Calu3 (cell line): ENCODE measurements at regions not wholly inside any gene's neighbourhood (a gene's known extent, or its start where the extent isn't known, plus 50 kb on each side); places are given as distances from the start of the nearest gene placed in this dataset.
"Not testable (repeated sequence)": the region's sequence is repeated elsewhere in the genome, so short reads cannot be mapped to it uniquely, and the experiment has no call there.

ENCODE experiments used
- BruUV-seq: library from RNA; stranded (reverse); fragments of 400-500 nt; replicated peaks from 2 replicates; lab custom pipeline; 2021; lab: Mats Ljungman, UMichigan
- CTCF ChIA-PET: fragments of 300-600 bp; sonication (Branson Sonifier 250); formaldehyde crosslinking; loops from one replicate; lab custom pipeline; 2022; ENCODE audit warnings: antibody characterized with exemption; lab: Charles Lee
- DNase-seq: peaks from one replicate; pipeline ENCODE4 v3.0.0; 2022
- H3K27ac Mint-ChIP-seq: one replicate; pipeline ENCODE4 v1.8.0; 2022; ENCODE audit warnings: mixed read lengths; ENCODE audit not compliant: unreplicated experiment
- H3K27me3 Mint-ChIP-seq: one replicate; pipeline ENCODE4 v1.8.0; 2022; ENCODE audit warnings: mixed read lengths; ENCODE audit not compliant: unreplicated experiment
- H3K36me3 Mint-ChIP-seq: one replicate; pipeline ENCODE4 v1.8.0; 2022; ENCODE audit warnings: mild to moderate bottlenecking, moderate library complexity, mixed read lengths; ENCODE audit not compliant: insufficient read depth, unreplicated experiment
- H3K4me1 Mint-ChIP-seq: one replicate; pipeline ENCODE4 v1.8.0; 2022; ENCODE audit warnings: mild to moderate bottlenecking, low read depth, mixed read lengths; ENCODE audit not compliant: unreplicated experiment
- H3K4me3 Mint-ChIP-seq: one replicate; pipeline ENCODE4 v1.8.0; 2022; ENCODE audit warnings: mild to moderate bottlenecking, low read depth, moderate library complexity, mixed read lengths; ENCODE audit not compliant: unreplicated experiment
- H3K9me3 Mint-ChIP-seq: one replicate; pipeline ENCODE4 v1.8.0; 2022; ENCODE audit warnings: low read depth, mixed read lengths; ENCODE audit not compliant: unreplicated experiment
- intact Hi-C: fragments of 100-400 bp; cut with micrococcal nuclease; formaldehyde crosslinking; loops from one replicate; pipeline ENCODE4 v1.10.0; 2022; ENCODE audit not compliant: unreplicated experiment
- TF ChIP-seq, protein P1 (sequence below): fragments of 200-600 bp; IDR thresholded peaks from one replicate; pipeline ENCODE4 v1.8.0; 2022; ENCODE audit warnings: antibody characterized with exemption; ENCODE audit not compliant: unreplicated experiment

DNA sequence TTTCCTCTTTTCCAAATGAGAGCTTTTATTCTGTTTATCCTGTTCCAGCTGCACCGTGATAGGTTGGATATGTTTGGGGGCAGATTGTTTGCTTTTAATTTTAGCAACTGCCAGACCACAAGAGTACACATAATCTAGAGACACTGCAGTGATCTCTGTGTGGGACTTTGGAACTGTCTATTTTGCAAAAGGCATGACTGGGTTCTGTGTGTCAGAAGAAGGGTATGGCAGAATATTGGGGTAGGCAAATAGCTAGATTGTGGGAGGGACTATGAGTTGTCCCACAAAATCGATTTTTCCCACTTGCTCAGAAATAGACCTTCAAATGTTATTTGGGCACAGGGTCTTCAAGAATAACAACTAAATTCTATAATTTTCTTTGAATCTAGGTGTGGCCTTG is 275.9 kb upstream of the KITLG start:
- peaks cover 4% of the 10 kb centered on the region for H3K36me3 Mint-ChIP-seq
- no TSS peak for BruUV-seq
- peaks cover 3% of the 10 kb centered on the region for H3K9me3 Mint-ChIP-seq
- CTCF ChIA-PET: no interaction called here
- TF ChIP-seq, protein P1, sequence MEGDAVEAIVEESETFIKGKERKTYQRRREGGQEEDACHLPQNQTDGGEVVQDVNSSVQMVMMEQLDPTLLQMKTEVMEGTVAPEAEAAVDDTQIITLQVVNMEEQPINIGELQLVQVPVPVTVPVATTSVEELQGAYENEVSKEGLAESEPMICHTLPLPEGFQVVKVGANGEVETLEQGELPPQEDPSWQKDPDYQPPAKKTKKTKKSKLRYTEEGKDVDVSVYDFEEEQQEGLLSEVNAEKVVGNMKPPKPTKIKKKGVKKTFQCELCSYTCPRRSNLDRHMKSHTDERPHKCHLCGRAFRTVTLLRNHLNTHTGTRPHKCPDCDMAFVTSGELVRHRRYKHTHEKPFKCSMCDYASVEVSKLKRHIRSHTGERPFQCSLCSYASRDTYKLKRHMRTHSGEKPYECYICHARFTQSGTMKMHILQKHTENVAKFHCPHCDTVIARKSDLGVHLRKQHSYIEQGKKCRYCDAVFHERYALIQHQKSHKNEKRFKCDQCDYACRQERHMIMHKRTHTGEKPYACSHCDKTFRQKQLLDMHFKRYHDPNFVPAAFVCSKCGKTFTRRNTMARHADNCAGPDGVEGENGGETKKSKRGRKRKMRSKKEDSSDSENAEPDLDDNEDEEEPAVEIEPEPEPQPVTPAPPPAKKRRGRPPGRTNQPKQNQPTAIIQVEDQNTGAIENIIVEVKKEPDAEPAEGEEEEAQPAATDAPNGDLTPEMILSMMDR: no peak
- no peak for DNase-seq
- H3K4me1 Mint-ChIP-seq: peaks cover 32% of the 10 kb centered on the region
- no peak overlapping the region for H3K4me3 Mint-ChIP-seq
- intact Hi-C loops: loop anchor here (10.0 kb wide), 1 partner anchor 221 kb away; no protein-coding TSS in a partner anchor
- peak overlapping the region; percentile 68 for H3K27ac Mint-ChIP-seq
- no peaks in the 10 kb centered on the region for H3K27me3 Mint-ChIP-seq

DNA sequence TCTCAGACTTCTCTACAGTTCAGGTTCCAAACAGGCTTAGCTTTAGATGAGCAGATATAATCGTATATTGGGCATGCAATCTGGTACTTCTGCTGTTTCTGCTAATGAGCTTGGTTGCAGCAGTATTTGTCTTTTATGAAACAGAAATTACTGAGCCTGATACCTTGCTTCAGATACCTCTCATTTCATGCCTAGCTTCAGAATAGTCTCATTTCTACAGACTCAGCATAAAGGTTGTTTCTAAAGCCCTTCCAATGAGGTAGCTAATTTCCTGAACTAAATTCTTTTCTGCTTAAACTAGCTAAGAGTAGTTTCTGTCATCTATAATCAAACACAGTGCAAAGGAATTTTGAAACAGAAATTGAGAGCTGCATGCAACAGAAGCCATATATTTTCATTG is 275.0 kb upstream of the KITLG start:
- H3K27me3 Mint-ChIP-seq: no peaks in the 10 kb centered on the region
- CTCF ChIA-PET: interaction anchor here (2.0 to 2.2 kb wide), 2 partner anchors 10 to 12 kb away, joined by 5 to 6 read pairs; no protein-coding TSS in a partner anchor
- peaks cover 3% of the 10 kb centered on the region for H3K9me3 Mint-ChIP-seq
- no peak for DNase-seq
- peak overlapping the region; percentile 68 for H3K27ac Mint-ChIP-seq
- no peak overlapping the region for H3K4me3 Mint-ChIP-seq
- peaks cover 4% of the 10 kb centered on the region for H3K36me3 Mint-ChIP-seq
- intact Hi-C loops: loop anchor here (2.0 to 10.0 kb wide), 2 partner anchors 72 to 220 kb away; no protein-coding TSS in a partner anchor
- H3K4me1 Mint-ChIP-seq: peaks cover 32% of the 10 kb centered on the region
- TF ChIP-seq, protein P1: no peak
- no TSS peak for BruUV-seq

DNA sequence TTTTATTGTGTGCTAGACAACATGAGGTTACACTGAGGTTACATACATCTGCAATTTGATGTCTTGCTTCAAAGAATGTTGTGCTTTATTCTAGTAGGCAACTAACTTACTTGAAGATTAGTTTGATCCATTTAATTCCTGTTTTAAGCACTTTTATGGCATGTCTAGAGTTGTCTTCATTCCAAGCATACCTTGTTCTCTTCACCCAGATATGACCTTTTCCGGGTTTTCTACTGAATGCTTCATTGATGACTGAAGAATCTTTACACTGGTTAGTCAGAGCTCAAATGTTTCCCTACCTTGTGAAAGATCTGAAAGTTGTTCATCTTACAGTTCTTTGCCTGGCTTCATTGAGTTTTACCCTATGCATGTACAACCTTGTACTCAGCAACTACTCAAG is 274.0 kb upstream of the KITLG start:
- Mint-ChIP-seq H3K4me1 (peaks cover 32% of the 10 kb centered on the region), H3K27me3 (no peaks in the 10 kb centered on the region), H3K27ac (peak overlapping the region; percentile 79), H3K36me3 (peaks cover 4% of the 10 kb centered on the region), H3K9me3 (peaks cover 3% of the 10 kb centered on the region), H3K4me3 (peak overlapping the region; percentile 8)
- CTCF ChIA-PET: interaction anchor here (0.6 to 2.2 kb wide), 8 partner anchors 9 to 300 kb away, joined by 3 to 7 read pairs (median 4); partner anchors contain the start of gene KITLG
- TF ChIP-seq, protein P1: no peak
- peak; percentile 22 for DNase-seq
- no TSS peak for BruUV-seq
- intact Hi-C loops: loop anchor here (1.0 to 10.0 kb wide), 5 partner anchors 67 to 219 kb away; no protein-coding TSS in a partner anchor

DNA sequence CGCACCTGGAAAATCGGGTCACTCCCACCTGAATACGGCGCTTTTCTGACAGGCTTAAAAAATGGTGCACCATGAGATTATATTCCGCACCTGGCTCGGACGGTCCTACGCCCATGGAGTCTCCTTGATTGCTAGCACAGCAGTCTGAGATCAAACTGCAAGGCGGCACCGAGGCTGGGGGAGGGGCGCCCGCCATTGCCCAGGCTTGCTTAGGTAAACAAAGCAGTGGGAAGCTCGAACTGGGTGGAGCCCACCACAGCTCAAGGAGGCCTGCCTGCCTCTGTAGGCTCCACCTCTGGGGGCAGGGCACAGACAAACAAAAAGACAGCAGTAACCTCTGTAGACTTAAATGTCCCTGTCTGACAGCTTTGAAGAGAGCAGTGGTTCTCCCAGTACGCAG is 267.0 kb upstream of the KITLG start:
- H3K36me3 Mint-ChIP-seq, H3K27ac Mint-ChIP-seq, BruUV-seq, CTCF ChIA-PET, intact Hi-C loops, DNase-seq, H3K4me3 Mint-ChIP-seq, H3K27me3 Mint-ChIP-seq, H3K4me1 Mint-ChIP-seq, H3K9me3 Mint-ChIP-seq: not testable (repeated sequence)

DNA sequence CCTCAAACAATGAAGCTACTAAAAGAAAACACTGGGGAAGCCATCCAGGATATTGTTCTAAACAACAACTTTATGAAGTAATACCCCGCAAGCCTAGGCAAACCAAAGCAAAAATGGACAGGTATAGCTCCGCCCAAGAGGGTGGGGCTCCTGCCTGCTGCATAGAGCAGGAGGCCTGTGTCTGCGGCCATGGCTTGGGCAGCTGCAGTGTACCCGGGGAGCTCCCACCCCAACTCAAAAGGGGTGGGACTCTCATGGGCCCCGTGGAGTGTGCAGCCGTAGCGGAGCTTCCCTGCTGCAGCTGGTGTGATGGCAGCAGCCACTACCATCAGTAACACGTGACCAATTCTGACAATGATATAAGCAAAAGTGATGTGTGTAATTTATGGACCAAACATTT is 264.2 kb upstream of the KITLG start:
- H3K9me3 Mint-ChIP-seq: peaks cover 8% of the 10 kb centered on the region
- TF ChIP-seq, protein P1: no peak

More for the DNA sequence above, 264.2 kb upstream of the KITLG start:
- Mint-ChIP-seq H3K27me3 (no peaks in the 10 kb centered on the region), H3K27ac (no peak overlapping the region), H3K4me1 (no peaks in the 10 kb centered on the region), H3K4me3 (no peak overlapping the region), H3K36me3 (no peaks in the 10 kb centered on the region)
- CTCF ChIA-PET: interaction anchor here (1.4 to 1.7 kb wide), 2 partner anchors 10 to 31 kb away, joined by 3 to 6 read pairs; no protein-coding TSS in a partner anchor
- no TSS peak for BruUV-seq
- no peak for DNase-seq
- intact Hi-C loops: no loop called here
